Kidney epithelial cell (primary cell): ENCODE measurements at regions not wholly inside any gene's neighbourhood (a gene's known extent, or its start where the extent isn't known, plus 50 kb on each side); places are given as distances from the start of the nearest gene placed in this dataset.

Experiments
- DNase-seq: peaks from one replicate; pipeline ENCODE4 v3.0.0-alpha.2; 2010; ENCODE audit warnings: low read depth
- H3K27me3 ChIP-seq: 2 replicates; pipeline ENCODE4 v1.6.0; 2011; ENCODE audit warnings: low read length; ENCODE audit not compliant: control insufficient read depth, insufficient read depth
- H3K36me3 ChIP-seq: 2 replicates; pipeline ENCODE4 v1.5.1; 2011; ENCODE audit warnings: low read length; ENCODE audit not compliant: control insufficient read depth, insufficient read depth
- H3K4me3 ChIP-seq: 2 replicates; pipeline ENCODE4 v1.5.1; 2011; ENCODE audit warnings: low read depth, mild to moderate bottlenecking, control low read depth, low read length
- CTCF ChIP-seq: IDR thresholded peaks from 2 replicates; pipeline ENCODE4 v1.5.1; 2011; ENCODE audit warnings: mild to moderate bottlenecking, moderate library complexity, low read length, control low read depth, inconsistent platforms; ENCODE audit not compliant: insufficient read depth, poor library complexity, severe bottlenecking

- no peak for DNase-seq
- no peaks in the 10 kb centered on the region for H3K27me3 ChIP-seq
- TF ChIP-seq CTCF: no peak
- H3K36me3 ChIP-seq: no peaks in the 10 kb centered on the region
- H3K4me3 ChIP-seq: no peak overlapping the region
Observed at GRCh38 chr13:48902368-48902767, 73.3 kb upstream of the FNDC3A start.

- Histone ChIP-seq H3K36me3 (no peaks in the 10 kb centered on the region), H3K27me3 (no peaks in the 10 kb centered on the region), H3K4me3 (no peak overlapping the region)
- no peak for TF ChIP-seq CTCF
- no peak for DNase-seq
Observed at GRCh38 chr13:48904668-48905290, 70.9 kb upstream of the FNDC3A start.

GRCh38 chr13:48906200-48906599 lies 69.5 kb upstream of the FNDC3A start:
- no peak for DNase-seq
- no peaks in the 10 kb centered on the region for H3K27me3 ChIP-seq
- TF ChIP-seq CTCF: no peak
- no peaks in the 10 kb centered on the region for H3K36me3 ChIP-seq
- H3K4me3 ChIP-seq: no peak overlapping the region

- Histone ChIP-seq H3K36me3 (no peaks in the 10 kb centered on the region), H3K4me3 (no peak overlapping the region), H3K27me3 (no peaks in the 10 kb centered on the region)
- no peak for DNase-seq
- TF ChIP-seq CTCF: no peak
Observed at GRCh38 chr13:48908381-48909055, 67.2 kb upstream of the FNDC3A start.

- DNase-seq: no peak
- no peak for TF ChIP-seq CTCF
- H3K4me3 ChIP-seq: no peak overlapping the region
- no peaks in the 10 kb centered on the region for H3K27me3 ChIP-seq
- no peaks in the 10 kb centered on the region for H3K36me3 ChIP-seq
Observed at GRCh38 chr13:48909056-48909389, 66.7 kb upstream of the FNDC3A start.

GRCh38 chr13:48910686-48911085 lies 65.0 kb upstream of the FNDC3A start:
- H3K36me3 ChIP-seq: no peaks in the 10 kb centered on the region
- H3K27me3 ChIP-seq: no peaks in the 10 kb centered on the region
- DNase-seq: no peak
- TF ChIP-seq CTCF: no peak
- H3K4me3 ChIP-seq: no peak overlapping the region
